Coronary artery (tissue), 2 donors: ENCODE measurements at regions not wholly inside any gene's neighbourhood (a gene's known extent, or its start where the extent isn't known, plus 50 kb on each side); places are given as distances from the start of the nearest gene placed in this dataset.

Experiments used
- DNase-seq: peaks from one replicate; pipeline ENCODE4 v3.0.0-alpha.2; 2017; ENCODE audit warnings: low spot score
- H3K27ac ChIP-seq, 2 donors: fragments of 200-600 bp; sonication (generic); one replicate each; pipeline ENCODE4 v1.5.1; 2016 to 2019
- H3K4me3 ChIP-seq: fragments of 200-600 bp; sonication (generic); 2 replicates; pipeline ENCODE4 v1.5.1; 2016; ENCODE audit warnings: mild to moderate bottlenecking, moderate library complexity
- TF ChIP-seq, protein P1 (sequence below): fragments of 200-600 bp; sonication (generic); IDR thresholded peaks from one replicate; pipeline ENCODE4 v1.5.1; 2019; ENCODE audit warnings: antibody characterized with exemption

DNA sequence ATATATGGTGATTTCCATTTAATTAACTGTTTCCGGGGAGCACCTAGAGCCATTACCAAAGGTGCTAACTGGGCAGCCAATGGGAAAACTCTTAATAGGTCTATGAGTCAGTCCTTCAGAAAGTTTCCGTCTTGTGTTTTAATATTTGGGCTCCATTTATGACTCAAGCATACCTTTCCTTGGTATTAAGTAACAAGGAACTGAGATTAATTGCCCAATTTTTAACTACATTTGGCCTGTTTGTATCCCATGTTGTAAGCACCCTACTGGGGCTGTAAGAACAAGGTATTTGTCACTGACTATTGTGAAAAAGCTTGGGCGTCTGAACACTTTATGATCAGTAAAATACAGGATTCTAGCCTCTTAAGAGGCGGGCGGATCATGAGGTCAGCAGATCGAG, 62.8 kb upstream of the FOXN3 start:
- Histone ChIP-seq H3K27ac (no peak overlapping the region), H3K4me3 (no peak overlapping the region)
- TF ChIP-seq, protein P1, sequence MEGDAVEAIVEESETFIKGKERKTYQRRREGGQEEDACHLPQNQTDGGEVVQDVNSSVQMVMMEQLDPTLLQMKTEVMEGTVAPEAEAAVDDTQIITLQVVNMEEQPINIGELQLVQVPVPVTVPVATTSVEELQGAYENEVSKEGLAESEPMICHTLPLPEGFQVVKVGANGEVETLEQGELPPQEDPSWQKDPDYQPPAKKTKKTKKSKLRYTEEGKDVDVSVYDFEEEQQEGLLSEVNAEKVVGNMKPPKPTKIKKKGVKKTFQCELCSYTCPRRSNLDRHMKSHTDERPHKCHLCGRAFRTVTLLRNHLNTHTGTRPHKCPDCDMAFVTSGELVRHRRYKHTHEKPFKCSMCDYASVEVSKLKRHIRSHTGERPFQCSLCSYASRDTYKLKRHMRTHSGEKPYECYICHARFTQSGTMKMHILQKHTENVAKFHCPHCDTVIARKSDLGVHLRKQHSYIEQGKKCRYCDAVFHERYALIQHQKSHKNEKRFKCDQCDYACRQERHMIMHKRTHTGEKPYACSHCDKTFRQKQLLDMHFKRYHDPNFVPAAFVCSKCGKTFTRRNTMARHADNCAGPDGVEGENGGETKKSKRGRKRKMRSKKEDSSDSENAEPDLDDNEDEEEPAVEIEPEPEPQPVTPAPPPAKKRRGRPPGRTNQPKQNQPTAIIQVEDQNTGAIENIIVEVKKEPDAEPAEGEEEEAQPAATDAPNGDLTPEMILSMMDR: no peak
- DNase-seq: no peak

DNA sequence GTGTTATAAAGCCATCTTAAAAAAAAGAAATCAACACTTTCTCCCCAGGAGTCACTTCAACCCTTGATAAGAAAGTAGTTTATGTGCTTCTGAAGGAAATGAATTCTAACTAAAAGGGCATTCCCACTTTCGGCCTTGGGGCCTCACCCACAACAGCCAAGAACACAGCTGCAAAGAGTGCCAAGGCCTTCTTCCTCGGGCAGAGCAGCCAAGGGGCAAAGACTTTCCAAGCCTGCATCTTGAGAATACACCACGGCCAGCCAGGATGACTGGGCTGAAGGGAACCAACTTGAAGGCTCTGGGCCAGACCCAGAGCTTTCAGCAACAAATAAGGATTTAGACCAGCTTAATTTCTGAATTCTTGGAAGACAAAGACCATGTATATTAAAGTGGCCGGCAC, 60.4 kb upstream of the FOXN3 start:
- TF ChIP-seq, protein P1: no peak
- Histone ChIP-seq H3K27ac (peak overlapping the region; percentile 35 to 56), H3K4me3 (no peak overlapping the region)
- DNase-seq: no peak

DNA sequence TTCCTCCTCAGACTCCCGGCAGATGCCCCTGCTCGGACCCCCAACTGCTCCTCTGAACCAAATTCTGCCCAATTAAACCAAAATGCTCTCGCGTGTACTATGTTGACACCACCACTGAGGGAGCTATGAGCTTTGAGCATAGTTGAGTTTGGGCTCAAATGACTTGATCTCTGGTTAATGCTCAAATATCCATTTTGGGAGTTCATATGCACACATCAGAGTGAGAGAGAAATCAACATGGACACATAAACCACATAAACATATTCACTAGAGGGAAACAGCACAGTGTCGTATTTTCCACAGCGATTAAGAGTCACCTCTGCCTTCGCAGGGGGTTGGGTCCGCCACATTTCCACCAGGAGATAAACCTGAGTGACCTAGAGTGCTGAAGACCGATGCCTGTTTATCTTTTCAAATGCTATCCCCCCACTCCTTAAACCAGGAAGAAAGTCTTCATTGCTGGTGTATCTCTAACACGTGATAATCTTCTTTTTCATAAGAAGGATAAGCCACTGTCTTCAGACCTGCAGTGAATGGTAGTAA, 59.4 kb upstream of the FOXN3 start:
- Histone ChIP-seq H3K27ac (peak overlapping the region in 1 of 2 donors; percentile 35), H3K4me3 (no peak overlapping the region)
- TF ChIP-seq, protein P1: no peak
- no peak for DNase-seq

DNA sequence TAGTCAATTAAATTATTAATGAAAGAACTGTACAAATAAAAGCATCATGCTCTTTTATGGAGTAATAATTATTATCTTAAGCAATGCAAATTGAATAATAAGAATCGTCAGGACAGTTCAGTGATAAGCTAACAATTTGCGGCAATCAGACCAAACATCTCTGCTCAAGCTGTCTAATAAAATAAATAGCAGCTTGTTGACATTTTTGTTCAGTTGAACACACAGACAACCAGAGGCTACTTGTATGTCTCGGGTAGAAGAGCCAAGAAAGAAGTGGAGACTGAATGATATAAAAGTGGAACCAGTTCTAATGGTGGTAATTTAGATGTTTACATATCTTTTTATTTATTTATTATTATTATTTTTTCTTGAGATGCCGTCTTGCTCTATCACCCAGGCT, 57.4 kb upstream of the FOXN3 start:
- no peak overlapping the region for H3K4me3 ChIP-seq
- DNase-seq: no peak
- peak overlapping the region in 1 of 2 donors; percentile 5 for H3K27ac ChIP-seq
- TF ChIP-seq, protein P1: no peak

DNA sequence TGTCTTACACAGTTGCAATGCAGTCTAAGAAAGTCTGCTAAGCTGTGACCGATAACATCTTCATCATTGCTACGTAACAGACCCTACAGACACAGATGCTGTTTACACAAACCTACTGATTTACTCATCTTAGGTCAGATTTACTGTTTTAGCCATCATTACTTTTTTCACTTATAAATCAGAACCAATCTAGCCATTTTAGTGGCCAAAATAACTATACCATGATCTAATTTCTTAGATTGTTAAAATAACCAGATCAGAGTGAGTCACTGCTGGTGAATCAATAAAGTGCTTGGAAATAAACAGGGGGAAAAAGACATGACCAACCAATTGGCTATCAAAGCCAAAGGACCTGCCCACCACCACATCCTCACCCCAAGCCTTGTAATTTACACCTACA, 57.0 kb upstream of the FOXN3 start:
- Histone ChIP-seq H3K27ac (peak overlapping the region in 1 of 2 donors; percentile 5), H3K4me3 (no peak overlapping the region)
- DNase-seq: no peak
- TF ChIP-seq, protein P1: no peak

DNA sequence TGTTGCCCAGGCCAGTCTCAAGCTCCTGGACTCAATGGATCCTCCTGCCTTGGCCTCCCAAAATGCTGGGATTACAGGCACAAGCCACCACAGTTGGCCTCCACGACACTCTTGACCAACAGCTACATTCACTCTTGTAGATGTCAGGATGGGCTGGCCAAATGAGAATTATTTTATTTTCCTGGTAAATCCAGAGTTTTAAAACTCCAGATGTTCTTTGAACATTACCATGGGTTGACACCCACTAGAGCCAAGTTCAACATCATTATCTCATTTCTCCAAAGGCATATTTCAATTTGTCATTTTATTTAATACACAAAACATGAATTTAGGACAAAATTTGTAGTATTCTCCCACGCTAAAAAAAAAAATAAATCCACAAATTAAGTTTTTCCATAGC, 56.5 kb upstream of the FOXN3 start:
- DNase-seq: no peak

DNA sequence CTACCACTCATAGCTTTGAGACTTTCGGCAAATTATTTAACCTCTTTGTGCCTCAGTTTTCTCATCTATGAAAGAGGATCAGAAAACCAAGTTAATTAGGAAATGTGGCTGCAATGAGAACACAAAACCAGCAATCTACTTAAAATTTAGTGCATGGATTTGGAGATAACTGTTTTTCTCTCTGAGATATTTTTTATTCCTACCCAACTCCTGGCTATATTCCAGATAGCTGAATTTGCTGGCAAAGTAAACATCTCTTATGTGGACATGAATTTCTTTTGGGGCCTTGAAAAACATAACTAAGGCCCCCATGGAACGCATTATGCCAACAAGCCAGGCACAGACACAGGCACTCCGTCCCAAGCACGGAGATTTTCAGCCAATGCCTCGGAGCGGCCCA, 53.4 kb upstream of the FOXN3 start:
- TF ChIP-seq, protein P1: no peak
- DNase-seq: no peak
- Histone ChIP-seq H3K27ac (no peak overlapping the region), H3K4me3 (no peak overlapping the region)

More for the DNA sequence above, 56.5 kb upstream of the FOXN3 start:
- Histone ChIP-seq H3K27ac (no peak overlapping the region), H3K4me3 (no peak overlapping the region)
- TF ChIP-seq, protein P1: no peak
